IPS-18a (cell line): ENCODE measurements at regions not wholly inside any gene's neighbourhood (a gene's known extent, or its start where the extent isn't known, plus 50 kb on each side); places are given as distances from the start of the nearest gene placed in this dataset.

ENCODE experiments used
- H3K27ac ChIP-seq: one replicate; pipeline ENCODE4 v1.5.1; 2013; ENCODE audit warnings: low read length
- H3K27me3 ChIP-seq: one replicate; pipeline ENCODE4 v1.6.1; 2013; ENCODE audit warnings: mild to moderate bottlenecking, low read length; ENCODE audit not compliant: control insufficient read depth, insufficient read depth
- H3K36me3 ChIP-seq: one replicate; pipeline ENCODE4 v1.6.1; 2013; ENCODE audit warnings: low read depth, low read length; ENCODE audit not compliant: control insufficient read depth
- H3K4me1 ChIP-seq: one replicate; pipeline ENCODE4 v1.6.1; 2013; ENCODE audit warnings: low read depth, low read length; ENCODE audit not compliant: control insufficient read depth
- H3K4me3 ChIP-seq: one replicate; pipeline ENCODE4 v1.5.1; 2013; ENCODE audit warnings: low read length
- H3K9ac ChIP-seq: one replicate; pipeline ENCODE4 v1.6.1; 2013; ENCODE audit warnings: mild to moderate bottlenecking, low read length, moderate library complexity
- H3K9me3 ChIP-seq: one replicate; pipeline ENCODE4 v1.6.1; 2013; ENCODE audit warnings: low read depth, low read length; ENCODE audit not compliant: control insufficient read depth

- no peak overlapping the region for H3K27ac ChIP-seq
- no peaks in the 10 kb centered on the region for H3K4me1 ChIP-seq
- no peaks in the 10 kb centered on the region for H3K27me3 ChIP-seq
- H3K36me3 ChIP-seq = no peaks in the 10 kb centered on the region
- no peak overlapping the region for H3K9ac ChIP-seq
- H3K9me3 ChIP-seq = no peaks in the 10 kb centered on the region
- H3K4me3 ChIP-seq = no peak overlapping the region
Observed at GRCh38 chr7:26925768-26926167, 61.4 kb upstream of the SKAP2 start.

- Histone ChIP-seq H3K27me3 (no peaks in the 10 kb centered on the region), H3K9ac (no peak overlapping the region), H3K4me3 (no peak overlapping the region), H3K9me3 (no peaks in the 10 kb centered on the region), H3K27ac (no peak overlapping the region), H3K4me1 (peaks cover 10% of the 10 kb centered on the region), H3K36me3 (no peaks in the 10 kb centered on the region)
Observed at GRCh38 chr7:26924149-26924767, 59.9 kb upstream of the SKAP2 start.

GRCh38 chr7:26919906-26920493, 55.6 kb upstream of the SKAP2 start:
- no peak overlapping the region for H3K9ac ChIP-seq
- H3K36me3 ChIP-seq = no peaks in the 10 kb centered on the region
- no peak overlapping the region for H3K4me3 ChIP-seq
- H3K4me1 ChIP-seq = peaks cover 10% of the 10 kb centered on the region
- no peaks in the 10 kb centered on the region for H3K9me3 ChIP-seq
- no peak overlapping the region for H3K27ac ChIP-seq
- no peaks in the 10 kb centered on the region for H3K27me3 ChIP-seq

GRCh38 chr7:26918241-26918640, 53.9 kb upstream of the SKAP2 start:
- Histone ChIP-seq H3K4me1 (peaks cover 10% of the 10 kb centered on the region), H3K9ac (no peak overlapping the region), H3K4me3 (no peak overlapping the region), H3K27me3 (no peaks in the 10 kb centered on the region), H3K36me3 (no peaks in the 10 kb centered on the region), H3K27ac (no peak overlapping the region), H3K9me3 (no peaks in the 10 kb centered on the region)

GRCh38 chr7:26916779-26917320, 52.5 kb upstream of the SKAP2 start:
- Histone ChIP-seq H3K9ac (no peak overlapping the region), H3K9me3 (no peaks in the 10 kb centered on the region), H3K4me1 (peaks cover 10% of the 10 kb centered on the region), H3K27ac (no peak overlapping the region), H3K4me3 (no peak overlapping the region), H3K27me3 (no peaks in the 10 kb centered on the region), H3K36me3 (no peaks in the 10 kb centered on the region)

- no peak overlapping the region for H3K27ac ChIP-seq
Observed at GRCh38 chr7:26916336-26916735, 51.9 kb upstream of the SKAP2 start.

More at GRCh38 chr7:26916336-26916735, 51.9 kb upstream of the SKAP2 start:
- H3K9ac ChIP-seq = no peak overlapping the region
- peaks cover 10% of the 10 kb centered on the region for H3K4me1 ChIP-seq
- no peaks in the 10 kb centered on the region for H3K9me3 ChIP-seq
- H3K4me3 ChIP-seq = no peak overlapping the region
- no peaks in the 10 kb centered on the region for H3K36me3 ChIP-seq
- H3K27me3 ChIP-seq = no peaks in the 10 kb centered on the region
